ENCODE measurements at regions not wholly inside any gene's neighbourhood (a gene's known extent, or its start where the extent isn't known, plus 50 kb on each side); places are given as distances from the start of the nearest gene placed in this dataset.
"Not testable (repeated sequence)": the region's sequence is repeated elsewhere in the genome, so short reads cannot be mapped to it uniquely, and the experiment has no call there.

GRCh38 chr11:25319127-25319526 lies 822.3 kb downstream of the LUZP2 start:
- DNase-seq (ENCODE audit: low read depth): no peak

GRCh38 chr11:25327656-25328055 lies 830.8 kb downstream of the LUZP2 start:
- DNase-seq (ENCODE audit: low read depth): no peak

- DNase-seq (ENCODE audit: low read depth): no peak
Measured at GRCh38 chr11:25339281-25339680, 842.4 kb downstream of the LUZP2 start.

GRCh38 chr11:25349537-25349936 lies 852.7 kb downstream of the LUZP2 start:
- DNase-seq (ENCODE audit: low read depth): no peak

- no peak for DNase-seq (ENCODE audit: low read depth)
Measured at GRCh38 chr11:25350899-25351803, 854.3 kb downstream of the LUZP2 start.

- no peak for DNase-seq (ENCODE audit: low read depth)
Measured at GRCh38 chr11:25357133-25357532, 860.3 kb downstream of the LUZP2 start.

- DNase-seq (ENCODE audit: low read depth): no peak
Measured at GRCh38 chr11:25377466-25377865, 880.6 kb downstream of the LUZP2 start.

- no peak for DNase-seq (ENCODE audit: low read depth)
Measured at GRCh38 chr11:25396847-25397246, 900.0 kb downstream of the LUZP2 start.

GRCh38 chr11:25408146-25408545 lies 911.3 kb downstream of the LUZP2 start:
- DNase-seq (ENCODE audit: low read depth): no peak

- DNase-seq (ENCODE audit: low read depth): no peak
Measured at GRCh38 chr11:25415793-25416192, 916.1 kb upstream of the ANO3 start.

- no peak for DNase-seq (ENCODE audit: low read depth)
Measured at GRCh38 chr11:25423436-25424199, 908.3 kb upstream of the ANO3 start.

- no peak for DNase-seq (ENCODE audit: low read depth)
Measured at GRCh38 chr11:25432376-25432775, 899.6 kb upstream of the ANO3 start.

GRCh38 chr11:25435197-25435596 lies 896.7 kb upstream of the ANO3 start:
- no peak for DNase-seq (ENCODE audit: low read depth)

- DNase-seq (ENCODE audit: low read depth): no peak
Measured at GRCh38 chr11:25436326-25436725, 895.6 kb upstream of the ANO3 start.

- DNase-seq (ENCODE audit: low read depth): no peak
Measured at GRCh38 chr11:25441421-25441820, 890.5 kb upstream of the ANO3 start.

- no peak for DNase-seq (ENCODE audit: low read depth)
Measured at GRCh38 chr11:25449091-25449490, 882.8 kb upstream of the ANO3 start.

GRCh38 chr11:25453471-25453870 lies 878.5 kb upstream of the ANO3 start:
- DNase-seq (ENCODE audit: low read depth): no peak

- no peak for DNase-seq (ENCODE audit: low read depth)
Measured at GRCh38 chr11:25456211-25456610, 875.7 kb upstream of the ANO3 start.

- no peak for DNase-seq (ENCODE audit: low read depth)
Measured at GRCh38 chr11:25483915-25484635, 847.9 kb upstream of the ANO3 start.

GRCh38 chr11:25485315-25485714 lies 846.6 kb upstream of the ANO3 start:
- no peak for DNase-seq (ENCODE audit: low read depth)

- DNase-seq (ENCODE audit: low read depth): not testable (repeated sequence)
Measured at GRCh38 chr11:25486338-25486737, 845.6 kb upstream of the ANO3 start.

GRCh38 chr11:25488176-25488575 lies 843.8 kb upstream of the ANO3 start:
- not testable (repeated sequence) for DNase-seq (ENCODE audit: low read depth)

Measured in Daoy (cell line).